ENCODE measurements at regions not wholly inside any gene's neighbourhood (a gene's known extent, or its start where the extent isn't known, plus 50 kb on each side); places are given as distances from the start of the nearest gene placed in this dataset.

GRCh38 chr9:90419221-90419851 is 223.3 kb downstream of the DIRAS2 start:
- no peak overlapping the region for H3K4me3 ChIP-seq
- H3K27ac ChIP-seq, result no peak overlapping the region
- TF ChIP-seq POLR2A (IDR thresholded peaks at IDR 0.05) (no peak), POLR2AphosphoS5 (IDR thresholded peaks at IDR 0.05) (no peak), CTCF (IDR thresholded peaks at IDR 0.05) (no peak)
- no peak for DNase-seq (ENCODE audit: low spot score in 2 of 2)
- no peaks in the 10 kb centered on the region for H3K27me3 ChIP-seq
- H3K4me1 ChIP-seq, result no peaks in the 10 kb centered on the region
- no peaks in the 10 kb centered on the region for H3K9me3 ChIP-seq
- H3K36me3 ChIP-seq, result no peaks in the 10 kb centered on the region
- intact Hi-C loops (cut with DNase I; ENCODE audit: low total_unique reads), result loop anchor here (10.0 kb wide), 1 partner anchor 625 kb away; no protein-coding TSS in a partner anchor

DNA sequence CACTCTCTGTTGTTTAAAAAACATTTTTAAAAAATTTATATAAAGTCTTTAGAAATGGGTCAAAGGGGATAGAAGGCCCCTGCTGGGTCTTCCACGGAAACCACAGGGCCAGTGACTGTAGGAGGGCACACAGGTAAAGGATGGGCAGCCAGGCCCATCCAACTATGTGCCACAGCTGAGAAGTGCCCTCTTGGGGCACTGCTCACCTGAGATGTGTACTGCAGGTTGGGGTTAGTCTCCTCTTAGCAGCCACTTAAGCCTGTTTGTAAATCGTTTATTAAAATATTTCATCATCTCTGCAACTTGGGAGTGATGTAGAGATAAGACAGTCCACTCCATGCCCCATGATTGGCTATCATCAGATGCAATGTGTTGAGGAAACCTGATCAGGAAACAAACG is 222.4 kb downstream of the DIRAS2 start:
- no peak for DNase-seq (ENCODE audit: low spot score in 2 of 2)
- Histone ChIP-seq H3K36me3 (no peaks in the 10 kb centered on the region), H3K4me1 (no peaks in the 10 kb centered on the region), H3K27me3 (no peaks in the 10 kb centered on the region), H3K9me3 (no peaks in the 10 kb centered on the region), H3K4me3 (no peak overlapping the region), H3K27ac (peak overlapping the region; percentile 8 to 48)
- TF ChIP-seq POLR2AphosphoS5 (IDR thresholded peaks at IDR 0.05) (no peak), POLR2A (IDR thresholded peaks at IDR 0.05) (no peak), CTCF (IDR thresholded peaks at IDR 0.05) (no peak)
- intact Hi-C loops (cut with DNase I; ENCODE audit: low total_unique reads), result loop anchor here (5.0 kb wide), 1 partner anchor 493 kb away; no protein-coding TSS in a partner anchor

DNA sequence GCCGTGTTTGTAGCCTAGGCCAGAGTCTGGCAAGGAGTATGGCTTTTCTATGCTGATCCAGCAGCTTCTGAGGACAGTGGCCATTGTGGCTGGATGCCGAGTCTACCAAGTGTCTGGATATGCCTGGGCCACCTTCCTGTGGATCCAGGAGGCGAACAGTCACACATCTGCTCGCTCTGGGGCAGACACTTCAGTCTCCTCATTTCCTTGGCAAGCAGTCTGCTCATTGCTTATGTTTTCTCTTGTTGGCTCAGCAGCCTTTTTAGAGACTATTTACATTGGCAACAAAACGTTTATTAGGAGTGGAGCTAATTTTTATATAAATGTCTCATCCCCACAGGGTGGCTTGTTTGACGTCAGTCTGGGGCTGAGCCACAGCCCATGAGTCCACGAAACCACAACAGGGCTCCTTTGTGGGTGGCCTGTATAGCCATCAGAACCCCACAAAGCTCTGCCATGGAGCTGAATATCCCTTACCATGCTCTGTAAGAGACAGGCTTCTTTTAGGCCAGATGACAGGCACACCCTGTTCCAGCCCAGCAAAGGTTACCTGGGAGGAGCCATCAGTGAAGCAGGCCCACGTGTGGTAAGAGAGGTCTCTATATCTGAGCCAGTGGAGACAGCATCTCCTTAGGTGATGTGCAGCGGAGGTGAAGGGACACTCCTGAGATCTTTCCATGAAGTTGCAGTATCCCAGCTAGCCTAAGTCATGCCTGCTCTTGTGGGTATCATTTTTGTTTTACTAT is 221.7 kb downstream of the DIRAS2 start:
- no peaks in the 10 kb centered on the region for H3K27me3 ChIP-seq
- DNase-seq (ENCODE audit: low spot score in 2 of 2), result peak in 1 of 2 donors; percentile 58
- no peaks in the 10 kb centered on the region for H3K9me3 ChIP-seq
- no peaks in the 10 kb centered on the region for H3K36me3 ChIP-seq
- TF ChIP-seq CTCF (IDR thresholded peaks at IDR 0.05), result no peak
- no peak for TF ChIP-seq POLR2AphosphoS5 (IDR thresholded peaks at IDR 0.05)
- TF ChIP-seq POLR2A (IDR thresholded peaks at IDR 0.05), result no peak
- no peak overlapping the region for H3K4me3 ChIP-seq
- H3K27ac ChIP-seq, result peak overlapping the region; percentile 8 to 48
- no peaks in the 10 kb centered on the region for H3K4me1 ChIP-seq
- intact Hi-C loops (cut with DNase I; ENCODE audit: low total_unique reads), result loop anchor here (5.0 kb wide), 1 partner anchor 494 kb away; no protein-coding TSS in a partner anchor

- no peak for DNase-seq (ENCODE audit: low spot score in 2 of 2)
- TF ChIP-seq POLR2A (IDR thresholded peaks at IDR 0.05) (no peak), CTCF (IDR thresholded peaks at IDR 0.05) (no peak), POLR2AphosphoS5 (IDR thresholded peaks at IDR 0.05) (no peak)
- Histone ChIP-seq H3K9me3 (no peaks in the 10 kb centered on the region), H3K4me3 (no peak overlapping the region), H3K27me3 (no peaks in the 10 kb centered on the region), H3K4me1 (no peaks in the 10 kb centered on the region), H3K27ac (no peak overlapping the region), H3K36me3 (no peaks in the 10 kb centered on the region)
- intact Hi-C loops (cut with DNase I; ENCODE audit: low total_unique reads), result loop anchor here (5.0 kb wide), 1 partner anchor 494 kb away; no protein-coding TSS in a partner anchor
Measured at GRCh38 chr9:90421786-90422185, 220.8 kb downstream of the DIRAS2 start.

GRCh38 chr9:90423661-90424193 is 218.9 kb downstream of the DIRAS2 start:
- TF ChIP-seq POLR2A (IDR thresholded peaks at IDR 0.05) (no peak), CTCF (IDR thresholded peaks at IDR 0.05) (no peak), POLR2AphosphoS5 (IDR thresholded peaks at IDR 0.05) (no peak)
- Histone ChIP-seq H3K36me3 (no peaks in the 10 kb centered on the region), H3K27me3 (no peaks in the 10 kb centered on the region), H3K4me1 (no peaks in the 10 kb centered on the region), H3K27ac (no peak overlapping the region), H3K4me3 (no peak overlapping the region), H3K9me3 (no peaks in the 10 kb centered on the region)
- intact Hi-C loops (cut with DNase I; ENCODE audit: low total_unique reads), result loop anchor here (5.0 kb wide), 1 partner anchor 496 kb away; no protein-coding TSS in a partner anchor
- no peak for DNase-seq (ENCODE audit: low spot score in 2 of 2)

Data from breast epithelium (tissue), 4 donors.